ENCODE measurements at regions not wholly inside any gene's neighbourhood (a gene's known extent, or its start where the extent isn't known, plus 50 kb on each side); places are given as distances from the start of the nearest gene placed in this dataset.

GRCh38 chr12:97222391-97222790, 240.2 kb upstream of the RMST start:
- TF ChIP-seq MAX (IDR thresholded peaks at IDR 0.05; ENCODE audit: insufficient read depth, insufficient read length), result no peak
- no peak for TF ChIP-seq GATA2 (IDR thresholded peaks at IDR 0.05; ENCODE audit: insufficient read depth, insufficient read length, low read depth, low read length)
- TF ChIP-seq POLR2A (IDR thresholded peaks at IDR 0.05; ENCODE audit: low read depth, low read length), result no peak
- no peak for TF ChIP-seq FOS (IDR thresholded peaks at IDR 0.05; ENCODE audit: borderline replicate concordance, insufficient read depth, low read length)
- TF ChIP-seq POLR2AphosphoS5 (IDR thresholded peaks at IDR 0.05; ENCODE audit: insufficient read depth, low read depth, low read length), result no peak
- no peak for TF ChIP-seq CTCF (IDR thresholded peaks at IDR 0.05; ENCODE audit: extremely low read depth in 1 of 2, insufficient read depth in 1 of 2, low read depth in 1 of 2, low read length in 2 of 2)
- no peak for TF ChIP-seq JUN (IDR thresholded peaks at IDR 0.05; ENCODE audit: borderline replicate concordance, insufficient read depth, insufficient read length, low read depth)
- no peak for TF ChIP-seq EZH2 (IDR thresholded peaks at IDR 0.05; ENCODE audit: borderline replicate concordance, low read depth, low read length, severe bottlenecking)
- no peak for TF ChIP-seq MYC (IDR thresholded peaks at IDR 0.05; ENCODE audit: low read depth, low read length)
- Histone ChIP-seq H3K4me2 (ENCODE audit: insufficient read depth, low read length) (no peak overlapping the region), H3K36me3 (ENCODE audit: control insufficient read depth in 2 of 2, extremely low read depth in 1 of 2, insufficient read depth in 2 of 2, low read length in 2 of 2) (no peaks in the 10 kb centered on the region), H3K27ac (ENCODE audit: insufficient read depth, low read depth, low read length) (no peak overlapping the region), H4K20me1 (replicated peaks; ENCODE audit: control insufficient read depth, extremely low read depth, insufficient read depth, low read length) (no peaks in the 10 kb centered on the region), H3K9ac (replicated peaks; ENCODE audit: extremely low read depth, insufficient read depth, low read length) (no peak overlapping the region), H3K9me1 (replicated peaks; ENCODE audit: control insufficient read depth, extremely low read depth, insufficient read depth, low read length) (no peaks in the 10 kb centered on the region), H3K4me3 (replicated peaks in 1 of 3; ENCODE audit: insufficient read depth in 1 of 3, low read depth in 1 of 3, low read length in 3 of 3) (no peak overlapping the region), H3K4me1 (ENCODE audit: control insufficient read depth, extremely low read depth, insufficient read depth, low read length) (no peaks in the 10 kb centered on the region), H2AFZ (ENCODE audit: low read depth, low read length) (no peak overlapping the region), H3K79me2 (ENCODE audit: control insufficient read depth, insufficient read depth, low read length) (no peaks in the 10 kb centered on the region), H3K9me3 (replicated peaks; ENCODE audit: control insufficient read depth, insufficient read depth, low read length) (no peaks in the 10 kb centered on the region), H3K27me3 (ENCODE audit: control insufficient read depth in 2 of 2, insufficient read depth in 2 of 2, low read length in 2 of 2) (no peaks in the 10 kb centered on the region)
- ChIA-PET POLR2A (no interaction called here), CTCF (no interaction called here)
- intact Hi-C loops (cut with micrococcal nuclease) (no loop called here), dilution Hi-C loops (cut with MboI; ENCODE audit: extremely low pct_ligation_motif_present, low sequenced_read_pairs) (no loop called here)
- DNase-seq (ENCODE audit: low read depth, low spot score), result no peak
- FAIRE-seq, result no peak
- BruUV-seq (replicated peaks), result no TSS peak
